Mammary epithelial cell (primary cell): ENCODE measurements at regions not wholly inside any gene's neighbourhood (a gene's known extent, or its start where the extent isn't known, plus 50 kb on each side); places are given as distances from the start of the nearest gene placed in this dataset.

Source experiments
- EZH2 ChIP-seq: IDR thresholded peaks from 2 replicates; pipeline ENCODE4 v1.6.1; 2012; ENCODE audit warnings: low read length, inconsistent platforms, borderline replicate concordance
- TF ChIP-seq, protein P1 (sequence below), 2 donors: IDR thresholded peaks in 1 of 2; conservative IDR thresholded peaks in 1 of 2; 2 replicates each; pipeline ENCODE4 v1.5.1; 2011 to 2012; ENCODE audit warnings: inconsistent platforms in 2 of 2, low read length in 2 of 2, mild to moderate bottlenecking in 2 of 2, control low read depth in 1 of 2, low read depth in 1 of 2; ENCODE audit not compliant: insufficient read depth in 1 of 2; ENCODE audit errors: extremely low read depth in 1 of 2

DNA sequence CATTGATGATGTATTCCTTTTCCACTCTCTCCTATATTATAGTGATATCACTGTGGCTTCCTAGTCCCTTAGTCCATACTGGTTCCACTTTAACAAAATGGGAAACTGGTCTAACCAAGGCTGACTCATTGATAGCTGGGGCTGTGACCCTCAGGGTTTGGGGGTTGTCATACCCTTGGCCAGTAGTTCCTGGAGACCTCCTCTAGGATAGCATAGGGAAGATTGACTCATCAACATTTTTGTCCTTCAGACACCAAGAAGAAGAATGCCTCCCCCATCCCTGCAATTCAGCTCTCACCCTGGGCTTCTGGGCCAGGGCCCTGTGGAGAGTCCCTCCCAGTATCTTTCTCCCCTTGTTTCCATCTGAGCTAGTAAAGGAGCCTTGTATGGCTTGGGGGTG is 68.8 kb upstream of the PRPS1 start:
- TF ChIP-seq, protein P1, sequence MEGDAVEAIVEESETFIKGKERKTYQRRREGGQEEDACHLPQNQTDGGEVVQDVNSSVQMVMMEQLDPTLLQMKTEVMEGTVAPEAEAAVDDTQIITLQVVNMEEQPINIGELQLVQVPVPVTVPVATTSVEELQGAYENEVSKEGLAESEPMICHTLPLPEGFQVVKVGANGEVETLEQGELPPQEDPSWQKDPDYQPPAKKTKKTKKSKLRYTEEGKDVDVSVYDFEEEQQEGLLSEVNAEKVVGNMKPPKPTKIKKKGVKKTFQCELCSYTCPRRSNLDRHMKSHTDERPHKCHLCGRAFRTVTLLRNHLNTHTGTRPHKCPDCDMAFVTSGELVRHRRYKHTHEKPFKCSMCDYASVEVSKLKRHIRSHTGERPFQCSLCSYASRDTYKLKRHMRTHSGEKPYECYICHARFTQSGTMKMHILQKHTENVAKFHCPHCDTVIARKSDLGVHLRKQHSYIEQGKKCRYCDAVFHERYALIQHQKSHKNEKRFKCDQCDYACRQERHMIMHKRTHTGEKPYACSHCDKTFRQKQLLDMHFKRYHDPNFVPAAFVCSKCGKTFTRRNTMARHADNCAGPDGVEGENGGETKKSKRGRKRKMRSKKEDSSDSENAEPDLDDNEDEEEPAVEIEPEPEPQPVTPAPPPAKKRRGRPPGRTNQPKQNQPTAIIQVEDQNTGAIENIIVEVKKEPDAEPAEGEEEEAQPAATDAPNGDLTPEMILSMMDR (conservative IDR thresholded peaks at IDR 0.05 in 1 of 2, IDR thresholded peaks at IDR 0.05 in 1 of 2; ENCODE audit: extremely low read depth in 1 of 2, insufficient read depth in 1 of 2, low read depth in 1 of 2, low read length in 2 of 2) = no peak
- no peak for TF ChIP-seq EZH2
